Kidney capillary endothelial cell (primary cell): ENCODE measurements at regions not wholly inside any gene's neighbourhood (a gene's known extent, or its start where the extent isn't known, plus 50 kb on each side); places are given as distances from the start of the nearest gene placed in this dataset.

ENCODE experiments used
- DNase-seq: peaks from one replicate; pipeline ENCODE4 v3.0.0-alpha.2; 2018; ENCODE audit warnings: low spot score

- DNase-seq: no peak
These were observed 285.1 kb upstream of the AJAP1 start for GRCh38 chr1:4369335-4369734.

- no peak for DNase-seq
These were observed 282.6 kb upstream of the AJAP1 start for GRCh38 chr1:4371849-4372248.

GRCh38 chr1:4375812-4376211, 278.6 kb upstream of the AJAP1 start:
- DNase-seq: peak; percentile 0

- no peak for DNase-seq
These were observed 274.8 kb upstream of the AJAP1 start for GRCh38 chr1:4379451-4380175.

- DNase-seq: peak; percentile 21
These were observed 273.7 kb upstream of the AJAP1 start for GRCh38 chr1:4380564-4381168.

GRCh38 chr1:4393191-4393590, 261.2 kb upstream of the AJAP1 start:
- no peak for DNase-seq

GRCh38 chr1:4394366-4394765, 260.0 kb upstream of the AJAP1 start:
- DNase-seq: no peak

GRCh38 chr1:4395158-4395557, 259.3 kb upstream of the AJAP1 start:
- DNase-seq: peak; percentile 10

- no peak for DNase-seq
These were observed 258.7 kb upstream of the AJAP1 start for GRCh38 chr1:4395676-4396075.

- no peak for DNase-seq
These were observed 257.9 kb upstream of the AJAP1 start for GRCh38 chr1:4396551-4396950.

GRCh38 chr1:4397196-4397595, 257.2 kb upstream of the AJAP1 start:
- no peak for DNase-seq

- DNase-seq: no peak
These were observed 252.4 kb upstream of the AJAP1 start for GRCh38 chr1:4402032-4402431.

- no peak for DNase-seq
These were observed 249.4 kb upstream of the AJAP1 start for GRCh38 chr1:4404854-4405590.

GRCh38 chr1:4407851-4408250, 246.6 kb upstream of the AJAP1 start:
- no peak for DNase-seq

- DNase-seq: no peak
These were observed 246.0 kb upstream of the AJAP1 start for GRCh38 chr1:4408380-4408779.

- no peak for DNase-seq
These were observed 242.5 kb upstream of the AJAP1 start for GRCh38 chr1:4411862-4412261.

- no peak for DNase-seq
These were observed 238.9 kb upstream of the AJAP1 start for GRCh38 chr1:4415476-4415875.

- DNase-seq: no peak
These were observed 238.2 kb upstream of the AJAP1 start for GRCh38 chr1:4416189-4416588.

- no peak for DNase-seq
These were observed 236.4 kb upstream of the AJAP1 start for GRCh38 chr1:4418021-4418420.

- no peak for DNase-seq
These were observed 232.4 kb upstream of the AJAP1 start for GRCh38 chr1:4421986-4422385.

GRCh38 chr1:4422504-4423289, 231.7 kb upstream of the AJAP1 start:
- DNase-seq: no peak

GRCh38 chr1:4424254-4424653, 230.2 kb upstream of the AJAP1 start:
- DNase-seq: no peak

GRCh38 chr1:4424766-4425165, 229.6 kb upstream of the AJAP1 start:
- no peak for DNase-seq
